Uterus (tissue), 2 donors: ENCODE measurements at regions not wholly inside any gene's neighbourhood (a gene's known extent, or its start where the extent isn't known, plus 50 kb on each side); places are given as distances from the start of the nearest gene placed in this dataset.
"Not testable (repeated sequence)": the region's sequence is repeated elsewhere in the genome, so short reads cannot be mapped to it uniquely, and the experiment has no call there.

Experiments
- CTCF ChIP-seq, 4 experiments: fragments of 200-600 bp in 2 of 4; fragments of 450-650 bp in 2 of 4; sonication (generic) in 2 of 4; IDR thresholded peaks; one replicate each; pipeline ENCODE4 v1.5.1; 2016 to 2019; ENCODE audit warnings: antibody characterized with exemption in 4 of 4, mild to moderate bottlenecking in 2 of 4, moderate library complexity in 1 of 4
- POLR2A ChIP-seq, 2 donors: fragments of 450-650 bp; IDR thresholded peaks; one replicate each; pipeline ENCODE4 v1.6.1; 2016; ENCODE audit warnings: antibody characterized with exemption in 2 of 2, mild to moderate bottlenecking in 1 of 2, moderate library complexity in 1 of 2

GRCh38 chr2:75289178-75289577 lies 89.9 kb upstream of the TACR1 start:
- TF ChIP-seq CTCF, POLR2A (IDR thresholded peaks at IDR 0.05): not testable (repeated sequence)
